ENCODE measurements at regions not wholly inside any gene's neighbourhood (a gene's known extent, or its start where the extent isn't known, plus 50 kb on each side); places are given as distances from the start of the nearest gene placed in this dataset.
A peak's percentile ranks its signal among the peaks of the same experiment; 100 is the strongest.
"Not testable (repeated sequence)": the region's sequence is repeated elsewhere in the genome, so short reads cannot be mapped to it uniquely, and the experiment has no call there.

- Mint-ChIP-seq H3K27ac (no peak overlapping the region), H3K4me1 (peaks cover 18% of the 10 kb centered on the region), H3K27me3 (peaks cover 80% of the 10 kb centered on the region), H3K36me3 (no peaks in the 10 kb centered on the region), H3K4me3 (no peak overlapping the region), H3K9me3 (ENCODE audit: low read depth) (no peaks in the 10 kb centered on the region)
- CTCF ChIA-PET, result interaction anchor here (1.0 kb wide), 1 partner anchor 27 kb away, joined by 3 read pairs; no protein-coding TSS in a partner anchor
- ATAC-seq, result peak; percentile 71
- no peak for DNase-seq
These were observed 468.6 kb downstream of the GADD45G start for GRCh38 chr9:90073186-90073945.

GRCh38 chr9:90074316-90074962, 469.6 kb downstream of the GADD45G start:
- peaks cover 26% of the 10 kb centered on the region for H3K4me1 Mint-ChIP-seq
- DNase-seq (no peak), ATAC-seq (no peak)
- H3K36me3 Mint-ChIP-seq, result no peaks in the 10 kb centered on the region
- no peak overlapping the region for H3K4me3 Mint-ChIP-seq
- H3K27me3 Mint-ChIP-seq, result peaks cover 79% of the 10 kb centered on the region
- CTCF ChIA-PET, result interaction anchor here (1.0 kb wide), 1 partner anchor 28 kb away, joined by 3 read pairs; no protein-coding TSS in a partner anchor
- H3K9me3 Mint-ChIP-seq (ENCODE audit: low read depth), result no peaks in the 10 kb centered on the region
- no peak overlapping the region for H3K27ac Mint-ChIP-seq

- H3K4me3 Mint-ChIP-seq; DNase-seq; ATAC-seq; H3K9me3 Mint-ChIP-seq (ENCODE audit: low read depth); H3K36me3 Mint-ChIP-seq; H3K27ac Mint-ChIP-seq: not testable (repeated sequence)
- Mint-ChIP-seq H3K27me3 (peaks cover 75% of the 10 kb centered on the region), H3K4me1 (peaks cover 26% of the 10 kb centered on the region)
- CTCF ChIA-PET, result interaction anchor here (0.9 to 2.3 kb wide), 5 partner anchors 22 to 480 kb away, joined by 3 to 9 read pairs (median 4); no protein-coding TSS in a partner anchor
These were observed 472.8 kb downstream of the GADD45G start for GRCh38 chr9:90077598-90077997.

- Mint-ChIP-seq H3K36me3 (no peaks in the 10 kb centered on the region), H3K4me1 (peaks cover 20% of the 10 kb centered on the region), H3K4me3 (no peak overlapping the region), H3K27ac (no peak overlapping the region), H3K9me3 (ENCODE audit: low read depth) (no peaks in the 10 kb centered on the region), H3K27me3 (peaks cover 75% of the 10 kb centered on the region)
- CTCF ChIA-PET, result interaction anchor here (1.1 to 2.3 kb wide), 3 partner anchors 21 to 481 kb away, joined by 3 to 9 read pairs (median 4); no protein-coding TSS in a partner anchor
- ATAC-seq, result no peak
- no peak for DNase-seq
These were observed 474.2 kb downstream of the GADD45G start for GRCh38 chr9:90078988-90079421.

GRCh38 chr9:90085633-90086032, 480.8 kb downstream of the GADD45G start:
- Mint-ChIP-seq H3K9me3 (ENCODE audit: low read depth) (no peaks in the 10 kb centered on the region), H3K4me3 (no peak overlapping the region), H3K27ac (no peak overlapping the region), H3K36me3 (no peaks in the 10 kb centered on the region), H3K4me1 (no peaks in the 10 kb centered on the region), H3K27me3 (peaks cover 63% of the 10 kb centered on the region)
- DNase-seq, result no peak
- ATAC-seq, result no peak
- CTCF ChIA-PET, result no interaction called here

GRCh38 chr9:90086101-90086511, 481.3 kb downstream of the GADD45G start:
- Mint-ChIP-seq H3K36me3 (no peaks in the 10 kb centered on the region), H3K27me3 (peaks cover 63% of the 10 kb centered on the region), H3K27ac (no peak overlapping the region), H3K9me3 (ENCODE audit: low read depth) (no peaks in the 10 kb centered on the region), H3K4me1 (no peaks in the 10 kb centered on the region), H3K4me3 (no peak overlapping the region)
- DNase-seq, result no peak
- no peak for ATAC-seq
- CTCF ChIA-PET, result no interaction called here

- Mint-ChIP-seq H3K9me3 (ENCODE audit: low read depth) (no peaks in the 10 kb centered on the region), H3K36me3 (no peaks in the 10 kb centered on the region), H3K4me3 (no peak overlapping the region), H3K4me1 (peaks cover 14% of the 10 kb centered on the region), H3K27me3 (peaks cover 68% of the 10 kb centered on the region), H3K27ac (no peak overlapping the region)
- CTCF ChIA-PET, result interaction anchor here (1.4 to 2.5 kb wide), 3 partner anchors 11 to 511 kb away, joined by 4 to 6 read pairs (median 5); no protein-coding TSS in a partner anchor
- no peak for ATAC-seq
- DNase-seq, result no peak
These were observed 483.6 kb downstream of the GADD45G start for GRCh38 chr9:90088434-90088833.

- Mint-ChIP-seq H3K36me3 (no peaks in the 10 kb centered on the region), H3K9me3 (ENCODE audit: low read depth) (no peaks in the 10 kb centered on the region), H3K4me1 (peaks cover 15% of the 10 kb centered on the region), H3K4me3 (no peak overlapping the region), H3K27ac (no peak overlapping the region), H3K27me3 (peaks cover 71% of the 10 kb centered on the region)
- DNase-seq (no peak), ATAC-seq (no peak)
- CTCF ChIA-PET, result interaction anchor here (1.4 to 2.5 kb wide), 3 partner anchors 11 to 511 kb away, joined by 4 to 6 read pairs (median 5); no protein-coding TSS in a partner anchor
These were observed 484.0 kb downstream of the GADD45G start for GRCh38 chr9:90088856-90089255.

- DNase-seq (no peak), ATAC-seq (no peak)
- Mint-ChIP-seq H3K4me1 (peaks cover 19% of the 10 kb centered on the region), H3K27ac (no peak overlapping the region), H3K4me3 (no peak overlapping the region), H3K36me3 (no peaks in the 10 kb centered on the region), H3K27me3 (peaks cover 77% of the 10 kb centered on the region), H3K9me3 (ENCODE audit: low read depth) (no peaks in the 10 kb centered on the region)
- CTCF ChIA-PET, result no interaction called here
These were observed 486.2 kb downstream of the GADD45G start for GRCh38 chr9:90090997-90091396.

GRCh38 chr9:90092508-90092907, 487.7 kb downstream of the GADD45G start:
- ATAC-seq, result peak; percentile 36
- Mint-ChIP-seq H3K27ac (no peak overlapping the region), H3K36me3 (no peaks in the 10 kb centered on the region), H3K27me3 (peaks cover 76% of the 10 kb centered on the region), H3K4me1 (peaks cover 19% of the 10 kb centered on the region), H3K9me3 (ENCODE audit: low read depth) (no peaks in the 10 kb centered on the region), H3K4me3 (no peak overlapping the region)
- DNase-seq, result no peak
- CTCF ChIA-PET, result interaction anchor here (1.2 to 1.7 kb wide), 4 partner anchors 10 to 517 kb away, joined by 3 to 4 read pairs (median 4); no protein-coding TSS in a partner anchor

- H3K9me3 Mint-ChIP-seq (ENCODE audit: low read depth), result no peaks in the 10 kb centered on the region
- H3K36me3 Mint-ChIP-seq, result no peaks in the 10 kb centered on the region
- H3K4me3 Mint-ChIP-seq, result no peak overlapping the region
- H3K4me1 Mint-ChIP-seq, result peaks cover 19% of the 10 kb centered on the region
- peak; percentile 69 for ATAC-seq
- H3K27me3 Mint-ChIP-seq, result peaks cover 51% of the 10 kb centered on the region
- peak; percentile 59 for DNase-seq
- no peak overlapping the region for H3K27ac Mint-ChIP-seq
- CTCF ChIA-PET, result interaction anchor here (0.8 to 3.1 kb wide), 6 partner anchors 91 to 518 kb away, joined by 3 to 23 read pairs (median 6); partner anchors contain the start of gene GADD45G
These were observed 490.9 kb downstream of the GADD45G start for GRCh38 chr9:90095682-90096081.

- Mint-ChIP-seq H3K27me3 (peaks cover 40% of the 10 kb centered on the region), H3K4me1 (peaks cover 21% of the 10 kb centered on the region), H3K9me3 (ENCODE audit: low read depth) (no peaks in the 10 kb centered on the region), H3K4me3 (no peak overlapping the region), H3K27ac (no peak overlapping the region), H3K36me3 (no peaks in the 10 kb centered on the region)
- no peak for ATAC-seq
- CTCF ChIA-PET, result interaction anchor here (1.2 to 2.5 kb wide), 4 partner anchors 494 to 504 kb away, joined by 6 to 11 read pairs (median 8); no protein-coding TSS in a partner anchor
- DNase-seq, result no peak
These were observed 492.4 kb downstream of the GADD45G start for GRCh38 chr9:90097237-90097636.

GRCh38 chr9:90098408-90098807, 493.6 kb downstream of the GADD45G start:
- Mint-ChIP-seq H3K9me3 (ENCODE audit: low read depth) (no peaks in the 10 kb centered on the region), H3K27me3 (peaks cover 34% of the 10 kb centered on the region), H3K27ac (no peak overlapping the region), H3K36me3 (no peaks in the 10 kb centered on the region), H3K4me3 (no peak overlapping the region), H3K4me1 (peaks cover 18% of the 10 kb centered on the region)
- no peak for DNase-seq
- ATAC-seq, result no peak
- CTCF ChIA-PET, result interaction anchor here (0.7 to 2.5 kb wide), 5 partner anchors 494 to 500 kb away, joined by 3 to 11 read pairs (median 8); partner anchors contain the start of gene GADD45G
